HG03108 (cell line): ENCODE measurements at regions not wholly inside any gene's neighbourhood (a gene's known extent, or its start where the extent isn't known, plus 50 kb on each side); places are given as distances from the start of the nearest gene placed in this dataset.
"Not testable (repeated sequence)": the region's sequence is repeated elsewhere in the genome, so short reads cannot be mapped to it uniquely, and the experiment has no call there.

Experiments
- ATAC-seq: cut with Tn5 transposase; IDR thresholded peaks from one replicate; pipeline ENCODE4 v1.9.1; 2021; ENCODE audit warnings: moderate library complexity; ENCODE audit not compliant: unreplicated experiment

GRCh38 chr1:220942278-220942677, 63.0 kb downstream of the HLX start:
- no peak for ATAC-seq

- not testable (repeated sequence) for ATAC-seq
Measured at GRCh38 chr1:220942914-220943313, 63.7 kb downstream of the HLX start.

GRCh38 chr1:220943319-220943996, 64.2 kb downstream of the HLX start:
- ATAC-seq: no peak

GRCh38 chr1:220950576-220950975, 71.3 kb downstream of the HLX start:
- no peak for ATAC-seq

- no peak for ATAC-seq
Measured at GRCh38 chr1:220952961-220953643, 73.9 kb downstream of the HLX start.

GRCh38 chr1:220954321-220955075, 75.3 kb downstream of the HLX start:
- no peak for ATAC-seq

- ATAC-seq: no peak
Measured at GRCh38 chr1:220955116-220955515, 75.9 kb downstream of the HLX start.

- ATAC-seq: no peak
Measured at GRCh38 chr1:220956501-220957232, 77.4 kb downstream of the HLX start.

- ATAC-seq: no peak
Measured at GRCh38 chr1:220957233-220957605, 78.0 kb downstream of the HLX start.

- no peak for ATAC-seq
Measured at GRCh38 chr1:220958234-220958633, 79.0 kb downstream of the HLX start.

GRCh38 chr1:220962031-220962751, 82.9 kb downstream of the HLX start:
- ATAC-seq: no peak

- no peak for ATAC-seq
Measured at GRCh38 chr1:220966041-220966440, 86.8 kb downstream of the HLX start.

- no peak for ATAC-seq
Measured at GRCh38 chr1:220966473-220966872, 87.2 kb downstream of the HLX start.

GRCh38 chr1:220966881-220967611, 87.8 kb downstream of the HLX start:
- ATAC-seq: no peak

GRCh38 chr1:220967911-220968310, 88.7 kb downstream of the HLX start:
- no peak for ATAC-seq

GRCh38 chr1:220969281-220969680, 90.0 kb downstream of the HLX start:
- ATAC-seq: not testable (repeated sequence)

- no peak for ATAC-seq
Measured at GRCh38 chr1:220970311-220970710, 91.1 kb downstream of the HLX start.

- no peak for ATAC-seq
Measured at GRCh38 chr1:220971221-220971620, 92.0 kb downstream of the HLX start.

GRCh38 chr1:220974431-220974830, 95.2 kb downstream of the HLX start:
- ATAC-seq: no peak

- no peak for ATAC-seq
Measured at GRCh38 chr1:220976390-220976789, 97.1 kb downstream of the HLX start.
